OCI-LY1 (cell line): ENCODE measurements at regions not wholly inside any gene's neighbourhood (a gene's known extent, or its start where the extent isn't known, plus 50 kb on each side); places are given as distances from the start of the nearest gene placed in this dataset.

Experiments used
- H2AFZ ChIP-seq: fragments of 200-600 bp; sonication (generic), shearing (Covaris generic); 2 replicates; pipeline ENCODE4 v1.6.0; 2014; ENCODE audit warnings: antibody characterized with exemption, mild to moderate bottlenecking, low read length
- H3F3A ChIP-seq: fragments of 200-600 bp; sonication (generic), shearing (Covaris generic); 2 replicates; pipeline ENCODE4 v1.6.0; 2014; ENCODE audit warnings: mild to moderate bottlenecking, antibody characterized with exemption, low read length, moderate library complexity; ENCODE audit not compliant: insufficient read depth
- H3K27ac ChIP-seq: fragments of 200-600 bp; sonication (generic); 2 replicates; pipeline ENCODE4 v1.5.1; 2014; ENCODE audit warnings: low read length, mixed run types, mild to moderate bottlenecking, low read depth; ENCODE audit not compliant: poor library complexity, severe bottlenecking
- H3K27me3 ChIP-seq: fragments of 200-600 bp; sonication (generic); 2 replicates; pipeline ENCODE4 v1.6.0; 2014; ENCODE audit warnings: antibody characterized with exemption, mild to moderate bottlenecking, low read length, moderate library complexity; ENCODE audit not compliant: insufficient read depth
- H3K36me3 ChIP-seq: fragments of 200-600 bp; sonication (generic); 2 replicates; pipeline ENCODE4 v1.6.1; 2014; ENCODE audit warnings: mild to moderate bottlenecking, antibody characterized with exemption, low read length, moderate library complexity, mixed read lengths; ENCODE audit not compliant: insufficient read depth
- H3K4me1 ChIP-seq: fragments of 200-600 bp; sonication (generic); 2 replicates; pipeline ENCODE4 v1.5.1; 2014; ENCODE audit warnings: mild to moderate bottlenecking, low read length, moderate library complexity; ENCODE audit not compliant: insufficient read depth, severe bottlenecking
- H3K4me2 ChIP-seq: fragments of 200-600 bp; sonication (generic), shearing (Covaris generic); 2 replicates; pipeline ENCODE4 v1.6.1; 2014; ENCODE audit warnings: low read length
- H3K4me3 ChIP-seq: fragments of 200-600 bp; sonication (generic); 2 replicates; pipeline ENCODE4 v1.5.1; 2014; ENCODE audit warnings: low read length, low read depth, mild to moderate bottlenecking, mixed read lengths; ENCODE audit not compliant: poor library complexity, severe bottlenecking
- H3K79me2 ChIP-seq: fragments of 200-600 bp; shearing (Covaris generic); 2 replicates; pipeline ENCODE4 v1.6.1; 2016; ENCODE audit warnings: mixed run types, low read length, mixed read lengths; ENCODE audit not compliant: insufficient read depth
- H3K9ac ChIP-seq: fragments of 200-600 bp; sonication (generic), shearing (Covaris generic); 2 replicates; pipeline ENCODE4 v1.6.1; 2014; ENCODE audit warnings: mild to moderate bottlenecking, low read length, mixed read lengths
- H3K9me2 ChIP-seq: fragments of 200-600 bp; sonication (generic), shearing (Covaris generic); 2 replicates; pipeline ENCODE4 v1.6.1; 2014; ENCODE audit warnings: low read depth, mild to moderate bottlenecking, low read length, mixed read lengths
- H3K9me3 ChIP-seq: fragments of 200-600 bp; shearing (Covaris generic); 2 replicates; pipeline ENCODE4 v1.6.1; 2014; ENCODE audit warnings: low read length, mixed read lengths
- H4K20me1 ChIP-seq: fragments of 200-600 bp; sonication (generic), shearing (Covaris generic); 2 replicates; pipeline ENCODE4 v1.6.0; 2016; ENCODE audit warnings: mild to moderate bottlenecking, low read length; ENCODE audit not compliant: insufficient read depth
- EZH2 ChIP-seq: fragments of 200-600 bp; sonication (generic), shearing (Covaris generic); IDR thresholded peaks from 2 replicates; pipeline ENCODE4 v1.8.0; 2017; ENCODE audit warnings: borderline replicate concordance, mixed run types, mild to moderate bottlenecking, antibody characterized with exemption, low read length, moderate library complexity, mixed read lengths
- TF ChIP-seq, protein P1 (sequence below): fragments of 200-600 bp; sonication (generic), shearing (Covaris generic); IDR thresholded peaks from 2 replicates; pipeline ENCODE4 v1.5.1; 2017; ENCODE audit warnings: mild to moderate bottlenecking, antibody characterized with exemption, low read length, moderate library complexity, mixed read lengths

DNA sequence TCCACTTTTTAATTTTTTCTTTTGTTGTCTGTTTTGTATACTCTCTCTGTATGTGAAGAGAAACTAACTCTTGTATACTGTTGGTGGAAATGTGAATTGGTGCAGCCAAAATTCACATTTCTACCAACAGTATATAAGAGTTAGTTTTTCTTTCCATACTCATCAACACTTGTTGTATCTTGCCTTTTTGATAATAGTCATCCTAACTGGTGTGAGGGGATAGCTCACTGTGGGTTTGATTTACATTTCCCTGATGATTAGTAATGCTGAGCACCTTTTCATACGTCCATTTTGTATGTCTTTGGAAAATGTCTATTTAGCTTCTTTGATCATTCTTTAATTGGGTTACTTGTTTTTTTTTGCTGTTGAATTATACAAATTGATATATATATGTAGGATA lies 375.5 kb upstream of the IGFBP3 start:
- no peaks in the 10 kb centered on the region for H3K79me2 ChIP-seq
- H2AFZ ChIP-seq, result no peak overlapping the region
- no peaks in the 10 kb centered on the region for H3K27me3 ChIP-seq
- no peaks in the 10 kb centered on the region for H4K20me1 ChIP-seq
- no peak overlapping the region for H3K9ac ChIP-seq
- H3K4me2 ChIP-seq, result no peak overlapping the region
- peaks cover 4% of the 10 kb centered on the region; the same call in 1 of the 2 replicates for H3K9me3 ChIP-seq
- H3K9me2 ChIP-seq, result no peaks in the 10 kb centered on the region
- no peak for TF ChIP-seq EZH2
- TF ChIP-seq, protein P1, sequence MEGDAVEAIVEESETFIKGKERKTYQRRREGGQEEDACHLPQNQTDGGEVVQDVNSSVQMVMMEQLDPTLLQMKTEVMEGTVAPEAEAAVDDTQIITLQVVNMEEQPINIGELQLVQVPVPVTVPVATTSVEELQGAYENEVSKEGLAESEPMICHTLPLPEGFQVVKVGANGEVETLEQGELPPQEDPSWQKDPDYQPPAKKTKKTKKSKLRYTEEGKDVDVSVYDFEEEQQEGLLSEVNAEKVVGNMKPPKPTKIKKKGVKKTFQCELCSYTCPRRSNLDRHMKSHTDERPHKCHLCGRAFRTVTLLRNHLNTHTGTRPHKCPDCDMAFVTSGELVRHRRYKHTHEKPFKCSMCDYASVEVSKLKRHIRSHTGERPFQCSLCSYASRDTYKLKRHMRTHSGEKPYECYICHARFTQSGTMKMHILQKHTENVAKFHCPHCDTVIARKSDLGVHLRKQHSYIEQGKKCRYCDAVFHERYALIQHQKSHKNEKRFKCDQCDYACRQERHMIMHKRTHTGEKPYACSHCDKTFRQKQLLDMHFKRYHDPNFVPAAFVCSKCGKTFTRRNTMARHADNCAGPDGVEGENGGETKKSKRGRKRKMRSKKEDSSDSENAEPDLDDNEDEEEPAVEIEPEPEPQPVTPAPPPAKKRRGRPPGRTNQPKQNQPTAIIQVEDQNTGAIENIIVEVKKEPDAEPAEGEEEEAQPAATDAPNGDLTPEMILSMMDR, result no peak
- H3F3A ChIP-seq, result no peaks in the 10 kb centered on the region
- no peaks in the 10 kb centered on the region for H3K36me3 ChIP-seq
- no peak overlapping the region for H3K4me3 ChIP-seq
- H3K4me1 ChIP-seq, result no peaks in the 10 kb centered on the region
- no peak overlapping the region for H3K27ac ChIP-seq

DNA sequence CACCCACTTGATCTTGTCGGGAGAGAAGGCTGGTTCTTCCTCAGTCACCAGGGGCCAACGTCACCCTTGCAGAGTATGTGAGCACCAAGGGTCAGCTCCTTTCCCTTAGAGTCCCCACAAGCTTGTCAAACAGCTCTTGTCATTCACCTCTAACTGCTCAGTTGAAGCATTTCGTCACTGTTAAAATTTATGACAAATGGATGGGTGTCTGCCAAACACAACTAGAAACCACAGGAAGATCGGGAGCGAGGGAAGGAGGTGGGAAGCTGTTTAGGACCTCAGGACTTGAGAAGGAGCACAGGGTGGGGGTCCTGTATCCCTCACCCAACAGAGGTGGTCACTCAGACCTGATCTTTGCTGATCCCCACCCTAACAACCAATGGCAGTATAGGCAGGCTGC lies 373.3 kb upstream of the IGFBP3 start:
- Histone ChIP-seq H2AFZ (no peak overlapping the region), H3K9me3 (peaks cover 4% of the 10 kb centered on the region; the same call in 1 of the 2 replicates), H3K79me2 (no peaks in the 10 kb centered on the region), H3F3A (no peaks in the 10 kb centered on the region), H3K9me2 (no peaks in the 10 kb centered on the region), H4K20me1 (no peaks in the 10 kb centered on the region), H3K27ac (no peak overlapping the region), H3K27me3 (no peaks in the 10 kb centered on the region), H3K9ac (no peak overlapping the region), H3K36me3 (no peaks in the 10 kb centered on the region), H3K4me1 (no peaks in the 10 kb centered on the region), H3K4me3 (no peak overlapping the region), H3K4me2 (no peak overlapping the region)
- no peak for TF ChIP-seq EZH2
- TF ChIP-seq, protein P1, result no peak

DNA sequence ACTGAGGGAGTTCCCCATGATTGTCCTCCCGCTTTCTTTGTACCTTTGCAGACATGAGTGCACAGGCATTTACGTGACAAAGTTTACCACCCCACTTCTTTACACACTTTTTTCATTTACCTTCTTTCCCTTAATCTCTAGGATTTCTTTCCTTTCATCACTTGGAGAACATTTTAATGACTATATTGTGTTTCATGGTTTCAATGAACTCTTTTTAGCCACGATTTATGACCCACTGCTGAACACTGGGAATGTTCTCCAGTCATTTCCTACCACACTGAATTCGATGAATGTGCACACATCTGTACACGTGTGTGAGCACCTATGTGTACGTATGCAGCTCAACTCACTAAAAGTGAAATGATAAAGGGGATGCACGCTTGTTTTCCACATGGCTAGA lies 371.7 kb upstream of the IGFBP3 start:
- H2AFZ ChIP-seq, result no peak overlapping the region
- TF ChIP-seq, protein P1, result no peak

More for the DNA sequence above, 371.7 kb upstream of the IGFBP3 start:
- Histone ChIP-seq H3K4me2 (no peak overlapping the region), H4K20me1 (no peaks in the 10 kb centered on the region), H3K27me3 (no peaks in the 10 kb centered on the region), H3K4me1 (no peaks in the 10 kb centered on the region), H3K9ac (no peak overlapping the region), H3K27ac (no peak overlapping the region), H3K9me2 (no peaks in the 10 kb centered on the region), H3F3A (no peaks in the 10 kb centered on the region), H3K9me3 (peaks cover 4% of the 10 kb centered on the region; the same call in 1 of the 2 replicates), H3K36me3 (no peaks in the 10 kb centered on the region), H3K79me2 (no peaks in the 10 kb centered on the region), H3K4me3 (no peak overlapping the region)
